WTC11 (cell line): ENCODE measurements at regions not wholly inside any gene's neighbourhood (a gene's known extent, or its start where the extent isn't known, plus 50 kb on each side); places are given as distances from the start of the nearest gene placed in this dataset.

Source experiments
- ATAC-seq: fragments of 200-7000 bp; cut with Tn5 transposase; 2 replicates; pipeline ENCODE4 v1.10.0; 2021; ENCODE audit warnings: mild to moderate bottlenecking, moderate library complexity
- CTCF ChIA-PET: fragments of 300-600 bp; sonication (Branson Sonifier 250); formaldehyde crosslinking; loops from one replicate; lab custom pipeline; 2021; ENCODE audit warnings: antibody characterized with exemption; lab: Charles Lee
- POLR2A ChIA-PET: fragments of 350-600 bp; sonication (Branson Sonifier 250); formaldehyde crosslinking; loops from one replicate; lab custom pipeline; 2021; ENCODE audit warnings: antibody characterized with exemption; lab: Charles Lee
- DNase-seq: peaks from one replicate; pipeline ENCODE4 v3.0.0; 2021; ENCODE audit warnings: low spot score
- H3K27ac Mint-ChIP-seq: 2 replicates; pipeline ENCODE4 v1.8.0; 2021; ENCODE audit warnings: mixed read lengths
- H3K27me3 Mint-ChIP-seq: 2 replicates; pipeline ENCODE4 v1.8.0; 2021; ENCODE audit warnings: low read depth, mild to moderate bottlenecking, moderate library complexity, mixed read lengths
- H3K36me3 Mint-ChIP-seq: 2 replicates; pipeline ENCODE4 v1.8.0; 2021; ENCODE audit warnings: mixed read lengths
- H3K4me1 Mint-ChIP-seq: 2 replicates; pipeline ENCODE4 v1.8.0; 2022; ENCODE audit warnings: mixed read lengths
- H3K4me3 Mint-ChIP-seq: 2 replicates; pipeline ENCODE4 v1.8.0; 2021; ENCODE audit warnings: mild to moderate bottlenecking, moderate library complexity, mixed read lengths
- H3K9me3 Mint-ChIP-seq: 2 replicates; pipeline ENCODE4 v1.8.0; 2021; ENCODE audit warnings: mixed read lengths
- CREM ChIP-seq: sonication (generic); formaldehyde crosslinking; IDR thresholded peaks from 2 replicates; pipeline ENCODE4 v1.8.1; 2022; ENCODE audit warnings: mild to moderate bottlenecking, missing genetic modification reagents, moderate library complexity
- ETV6 ChIP-seq: sonication (generic); formaldehyde crosslinking; IDR thresholded peaks from 2 replicates; pipeline ENCODE4 v1.8.1; 2022; ENCODE audit warnings: mild to moderate bottlenecking, missing genetic modification reagents
- FOXK1 ChIP-seq: sonication (generic); formaldehyde crosslinking; IDR thresholded peaks from 2 replicates; pipeline ENCODE4 v1.8.0; 2022; ENCODE audit warnings: mild to moderate bottlenecking, moderate library complexity, missing genetic modification reagents
- FOXP1 ChIP-seq: sonication (generic); formaldehyde crosslinking; IDR thresholded peaks from 2 replicates; pipeline ENCODE4 v1.8.0; 2022; ENCODE audit warnings: missing genetic modification reagents, mild to moderate bottlenecking, moderate library complexity, borderline replicate concordance
- NR1H2 ChIP-seq: sonication (generic); formaldehyde crosslinking; IDR thresholded peaks from 2 replicates; pipeline ENCODE4 v1.9.0; 2021; ENCODE audit warnings: mild to moderate bottlenecking, moderate library complexity, missing genetic modification reagents
- SP1 ChIP-seq: sonication (generic); formaldehyde crosslinking; conservative IDR thresholded peaks from 2 replicates; pipeline ENCODE4 v1.8.1; 2022; ENCODE audit warnings: missing genetic modification reagents
- ZBTB21 ChIP-seq: sonication (generic); formaldehyde crosslinking; IDR thresholded peaks from 2 replicates; pipeline ENCODE4 v1.8.1; 2023; ENCODE audit warnings: mild to moderate bottlenecking, missing genetic modification reagents, borderline replicate concordance
- ZNF138 ChIP-seq: sonication (generic); formaldehyde crosslinking; conservative IDR thresholded peaks from 2 replicates; pipeline ENCODE4 v1.8.1; 2022; ENCODE audit warnings: mild to moderate bottlenecking, moderate library complexity, missing genetic modification reagents
- TF ChIP-seq, protein P1 (sequence below): fragments of 200-600 bp; IDR thresholded peaks from 2 replicates; pipeline ENCODE4 v1.8.0; 2022; ENCODE audit warnings: antibody characterized with exemption
- TF ChIP-seq, protein P2 (sequence below): fragments of 250-450 bp; sonication (Bioruptor Pico); IDR thresholded peaks from 2 replicates; pipeline ENCODE4 v2.1.2; 2022; ENCODE audit warnings: mild to moderate bottlenecking, moderate library complexity
- TF ChIP-seq, protein P3 (sequence below): fragments of 250-450 bp; sonication (Bioruptor Pico); IDR thresholded peaks from 2 replicates; pipeline ENCODE4 v1.9.0; 2021; ENCODE audit warnings: mild to moderate bottlenecking
- TF ChIP-seq, protein P4 (sequence below): fragments of 250-450 bp; sonication (Bioruptor Pico); IDR thresholded peaks from 2 replicates; pipeline ENCODE4 v1.8.0; 2021; ENCODE audit warnings: mild to moderate bottlenecking
- TF ChIP-seq, protein P5 (sequence below): fragments of 250-450 bp; sonication (Bioruptor Pico); conservative IDR thresholded peaks from 2 replicates; pipeline ENCODE4 v1.9.0; 2021; ENCODE audit warnings: mild to moderate bottlenecking
- TF ChIP-seq, protein P6 (sequence below): sonication (generic); formaldehyde crosslinking; conservative IDR thresholded peaks from 2 replicates; pipeline ENCODE4 v1.8.1; 2023; ENCODE audit warnings: mild to moderate bottlenecking, low read depth, missing genetic modification reagents, moderate library complexity

DNA sequence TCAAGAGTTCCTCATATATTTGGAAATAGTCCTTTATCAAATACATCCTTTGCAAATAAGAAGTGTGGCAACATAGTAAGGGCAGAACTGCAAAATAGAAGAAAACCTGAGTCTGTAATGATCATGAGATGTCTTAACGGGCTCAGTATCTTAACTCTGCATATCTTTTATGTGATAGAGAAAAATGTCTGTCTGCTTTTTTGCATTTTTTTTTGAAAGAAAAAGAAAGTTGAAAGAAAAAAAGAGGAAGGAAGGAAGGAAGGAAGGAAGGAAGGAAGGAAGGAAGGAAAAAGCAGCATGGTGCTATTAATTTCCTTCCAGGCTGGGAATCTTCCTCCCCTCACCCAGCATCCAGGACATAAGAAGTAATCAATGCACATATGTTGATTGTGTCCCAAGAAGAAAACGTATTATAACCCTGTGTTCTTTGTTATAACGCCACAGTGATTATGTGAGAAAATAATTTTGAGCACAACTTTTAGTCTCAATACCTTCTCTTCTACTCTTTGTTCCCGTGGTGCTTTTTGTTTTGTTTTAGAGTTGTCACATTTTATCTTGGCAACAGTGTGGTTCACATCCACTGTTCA, 58.7 kb upstream of the PCSK2 start:
- no peak for ATAC-seq
- H3K27ac Mint-ChIP-seq = no peak overlapping the region
- ChIA-PET POLR2A (no interaction called here), CTCF (no interaction called here)
- H3K4me3 Mint-ChIP-seq = no peak overlapping the region
- no peaks in the 10 kb centered on the region for H3K9me3 Mint-ChIP-seq
- peaks cover 5% of the 10 kb centered on the region for H3K4me1 Mint-ChIP-seq
- TF ChIP-seq, protein P1, sequence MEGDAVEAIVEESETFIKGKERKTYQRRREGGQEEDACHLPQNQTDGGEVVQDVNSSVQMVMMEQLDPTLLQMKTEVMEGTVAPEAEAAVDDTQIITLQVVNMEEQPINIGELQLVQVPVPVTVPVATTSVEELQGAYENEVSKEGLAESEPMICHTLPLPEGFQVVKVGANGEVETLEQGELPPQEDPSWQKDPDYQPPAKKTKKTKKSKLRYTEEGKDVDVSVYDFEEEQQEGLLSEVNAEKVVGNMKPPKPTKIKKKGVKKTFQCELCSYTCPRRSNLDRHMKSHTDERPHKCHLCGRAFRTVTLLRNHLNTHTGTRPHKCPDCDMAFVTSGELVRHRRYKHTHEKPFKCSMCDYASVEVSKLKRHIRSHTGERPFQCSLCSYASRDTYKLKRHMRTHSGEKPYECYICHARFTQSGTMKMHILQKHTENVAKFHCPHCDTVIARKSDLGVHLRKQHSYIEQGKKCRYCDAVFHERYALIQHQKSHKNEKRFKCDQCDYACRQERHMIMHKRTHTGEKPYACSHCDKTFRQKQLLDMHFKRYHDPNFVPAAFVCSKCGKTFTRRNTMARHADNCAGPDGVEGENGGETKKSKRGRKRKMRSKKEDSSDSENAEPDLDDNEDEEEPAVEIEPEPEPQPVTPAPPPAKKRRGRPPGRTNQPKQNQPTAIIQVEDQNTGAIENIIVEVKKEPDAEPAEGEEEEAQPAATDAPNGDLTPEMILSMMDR = no peak
- no peaks in the 10 kb centered on the region for H3K27me3 Mint-ChIP-seq
- no peak for DNase-seq
- H3K36me3 Mint-ChIP-seq = no peaks in the 10 kb centered on the region

DNA sequence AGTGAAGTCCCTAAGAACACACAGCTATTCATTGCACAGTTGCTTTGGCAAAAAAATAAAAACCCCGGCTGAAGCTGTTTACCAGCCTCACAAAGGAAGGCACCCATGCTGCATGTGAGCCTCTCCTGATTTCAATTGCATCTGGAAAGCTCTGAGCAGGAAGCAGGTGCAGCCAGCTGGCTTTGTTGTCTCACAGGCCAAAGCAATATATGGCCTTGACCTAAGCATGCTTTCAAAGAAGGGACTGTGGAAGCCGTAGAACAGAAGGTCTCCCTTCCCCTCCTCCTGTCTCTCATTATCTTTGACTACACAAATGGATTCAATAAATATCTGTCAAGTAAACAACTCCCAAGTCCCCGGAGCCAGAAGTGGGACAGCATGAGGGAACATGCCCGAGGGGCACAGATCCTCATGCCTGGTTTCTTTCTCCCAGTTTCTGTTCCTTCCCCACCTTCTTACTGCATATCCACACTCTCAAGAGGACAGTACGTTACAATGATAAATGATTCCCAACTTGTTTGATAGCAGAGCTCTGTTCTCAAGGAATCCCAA, 57.2 kb upstream of the PCSK2 start:
- POLR2A ChIA-PET = no interaction called here
- H3K9me3 Mint-ChIP-seq = no peaks in the 10 kb centered on the region
- TF ChIP-seq, protein P2, sequence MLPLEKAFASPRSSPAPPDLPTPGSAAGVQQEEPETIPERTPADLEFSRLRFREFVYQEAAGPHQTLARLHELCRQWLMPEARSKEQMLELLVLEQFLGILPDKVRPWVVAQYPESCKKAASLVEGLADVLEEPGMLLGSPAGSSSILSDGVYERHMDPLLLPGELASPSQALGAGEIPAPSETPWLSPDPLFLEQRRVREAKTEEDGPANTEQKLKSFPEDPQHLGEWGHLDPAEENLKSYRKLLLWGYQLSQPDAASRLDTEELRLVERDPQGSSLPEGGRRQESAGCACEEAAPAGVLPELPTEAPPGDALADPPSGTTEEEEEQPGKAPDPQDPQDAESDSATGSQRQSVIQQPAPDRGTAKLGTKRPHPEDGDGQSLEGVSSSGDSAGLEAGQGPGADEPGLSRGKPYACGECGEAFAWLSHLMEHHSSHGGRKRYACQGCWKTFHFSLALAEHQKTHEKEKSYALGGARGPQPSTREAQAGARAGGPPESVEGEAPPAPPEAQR (CRISPR knock-in tag) = no peak
- no peaks in the 10 kb centered on the region; the same call in 1 of the 2 replicates for H3K27me3 Mint-ChIP-seq
- no peak overlapping the region for H3K27ac Mint-ChIP-seq
- CTCF ChIA-PET = no interaction called here
- ATAC-seq (no peak), DNase-seq (no peak)
- H3K4me1 Mint-ChIP-seq = peaks cover 5% of the 10 kb centered on the region
- no peaks in the 10 kb centered on the region for H3K36me3 Mint-ChIP-seq
- H3K4me3 Mint-ChIP-seq = no peak overlapping the region

DNA sequence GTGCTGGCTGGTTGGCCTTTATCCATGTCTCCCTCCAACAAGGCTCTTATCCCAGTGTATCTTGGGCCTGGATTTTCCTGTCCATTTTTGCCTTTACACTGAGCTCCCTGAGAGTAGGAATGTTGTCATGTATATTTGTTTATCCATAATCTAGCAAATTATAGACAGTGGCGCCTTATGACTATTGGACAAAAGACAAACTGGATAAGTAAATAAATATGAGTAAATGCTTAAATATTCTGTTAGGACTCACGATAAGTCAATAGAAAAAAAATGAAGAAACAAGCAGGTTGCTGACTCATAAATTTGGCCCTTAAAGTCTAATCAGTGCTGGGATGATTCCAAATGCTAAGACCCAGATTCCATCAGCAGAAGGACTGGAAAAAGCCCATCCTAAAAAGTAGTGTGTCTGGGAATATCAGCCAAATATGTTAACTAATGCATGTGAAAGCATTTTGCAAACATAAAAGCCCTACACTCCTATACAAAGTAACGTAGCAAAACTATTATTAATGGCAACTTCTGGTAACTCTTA, 55.0 kb upstream of the PCSK2 start:
- no peaks in the 10 kb centered on the region; the same call in 1 of the 2 replicates for H3K27me3 Mint-ChIP-seq
- H3K4me3 Mint-ChIP-seq = no peak overlapping the region
- no peak overlapping the region for H3K27ac Mint-ChIP-seq
- POLR2A ChIA-PET = no interaction called here
- no peaks in the 10 kb centered on the region for H3K36me3 Mint-ChIP-seq
- ATAC-seq (no peak), DNase-seq (no peak)
- peaks cover 7% of the 10 kb centered on the region for H3K4me1 Mint-ChIP-seq
- no peaks in the 10 kb centered on the region for H3K9me3 Mint-ChIP-seq
- CTCF ChIA-PET = interaction anchor here (1.1 kb wide), 1 partner anchor 350 kb away, joined by 3 read pairs; no protein-coding TSS in a partner anchor
- TF ChIP-seq ZBTB21 (CRISPR knock-in tag) = no peak
- no peak for TF ChIP-seq SP1
- TF ChIP-seq NR1H2 (CRISPR knock-in tag) = no peak
- TF ChIP-seq, protein P3, sequence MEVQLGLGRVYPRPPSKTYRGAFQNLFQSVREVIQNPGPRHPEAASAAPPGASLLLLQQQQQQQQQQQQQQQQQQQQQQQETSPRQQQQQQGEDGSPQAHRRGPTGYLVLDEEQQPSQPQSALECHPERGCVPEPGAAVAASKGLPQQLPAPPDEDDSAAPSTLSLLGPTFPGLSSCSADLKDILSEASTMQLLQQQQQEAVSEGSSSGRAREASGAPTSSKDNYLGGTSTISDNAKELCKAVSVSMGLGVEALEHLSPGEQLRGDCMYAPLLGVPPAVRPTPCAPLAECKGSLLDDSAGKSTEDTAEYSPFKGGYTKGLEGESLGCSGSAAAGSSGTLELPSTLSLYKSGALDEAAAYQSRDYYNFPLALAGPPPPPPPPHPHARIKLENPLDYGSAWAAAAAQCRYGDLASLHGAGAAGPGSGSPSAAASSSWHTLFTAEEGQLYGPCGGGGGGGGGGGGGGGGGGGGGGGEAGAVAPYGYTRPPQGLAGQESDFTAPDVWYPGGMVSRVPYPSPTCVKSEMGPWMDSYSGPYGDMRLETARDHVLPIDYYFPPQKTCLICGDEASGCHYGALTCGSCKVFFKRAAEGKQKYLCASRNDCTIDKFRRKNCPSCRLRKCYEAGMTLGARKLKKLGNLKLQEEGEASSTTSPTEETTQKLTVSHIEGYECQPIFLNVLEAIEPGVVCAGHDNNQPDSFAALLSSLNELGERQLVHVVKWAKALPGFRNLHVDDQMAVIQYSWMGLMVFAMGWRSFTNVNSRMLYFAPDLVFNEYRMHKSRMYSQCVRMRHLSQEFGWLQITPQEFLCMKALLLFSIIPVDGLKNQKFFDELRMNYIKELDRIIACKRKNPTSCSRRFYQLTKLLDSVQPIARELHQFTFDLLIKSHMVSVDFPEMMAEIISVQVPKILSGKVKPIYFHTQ (CRISPR knock-in tag) = no peak
- TF ChIP-seq, protein P4, sequence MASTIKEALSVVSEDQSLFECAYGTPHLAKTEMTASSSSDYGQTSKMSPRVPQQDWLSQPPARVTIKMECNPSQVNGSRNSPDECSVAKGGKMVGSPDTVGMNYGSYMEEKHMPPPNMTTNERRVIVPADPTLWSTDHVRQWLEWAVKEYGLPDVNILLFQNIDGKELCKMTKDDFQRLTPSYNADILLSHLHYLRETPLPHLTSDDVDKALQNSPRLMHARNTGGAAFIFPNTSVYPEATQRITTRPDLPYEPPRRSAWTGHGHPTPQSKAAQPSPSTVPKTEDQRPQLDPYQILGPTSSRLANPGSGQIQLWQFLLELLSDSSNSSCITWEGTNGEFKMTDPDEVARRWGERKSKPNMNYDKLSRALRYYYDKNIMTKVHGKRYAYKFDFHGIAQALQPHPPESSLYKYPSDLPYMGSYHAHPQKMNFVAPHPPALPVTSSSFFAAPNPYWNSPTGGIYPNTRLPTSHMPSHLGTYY (CRISPR knock-in tag) = no peak
- TF ChIP-seq, protein P5, sequence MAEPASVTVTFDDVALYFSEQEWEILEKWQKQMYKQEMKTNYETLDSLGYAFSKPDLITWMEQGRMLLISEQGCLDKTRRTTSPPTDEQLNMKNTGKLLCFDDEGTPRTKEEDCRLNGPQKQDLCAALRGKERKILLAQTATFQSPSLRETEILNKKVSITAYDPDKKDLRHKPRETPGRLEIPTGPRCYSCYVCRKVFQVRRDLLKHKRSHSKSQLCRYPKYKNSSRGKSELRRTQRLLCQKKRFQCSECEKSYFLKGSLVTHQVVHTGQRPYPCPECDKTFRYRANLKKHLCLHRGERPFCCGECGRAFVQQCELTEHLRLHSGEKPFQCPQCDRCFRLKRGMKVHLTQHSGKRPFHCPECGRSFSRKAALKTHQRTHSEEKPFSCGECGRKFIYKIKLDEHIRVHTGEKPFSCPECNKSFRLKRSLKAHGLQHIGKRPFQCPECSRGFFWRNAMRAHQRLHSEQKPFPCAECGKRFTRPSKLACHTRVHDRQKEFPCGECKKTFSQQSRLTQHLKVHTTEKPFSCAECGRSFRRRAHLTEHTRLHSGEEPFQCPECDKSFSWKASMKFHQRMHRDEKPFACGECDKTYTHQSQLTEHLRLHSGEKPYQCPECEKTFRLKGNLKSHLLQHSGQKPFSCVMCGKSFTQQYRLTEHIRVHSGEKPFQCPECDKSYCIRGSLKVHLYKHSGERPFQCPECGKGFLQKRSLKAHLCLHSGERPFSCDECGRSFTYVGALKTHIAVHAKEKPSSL = no peak
- TF ChIP-seq, protein P6, sequence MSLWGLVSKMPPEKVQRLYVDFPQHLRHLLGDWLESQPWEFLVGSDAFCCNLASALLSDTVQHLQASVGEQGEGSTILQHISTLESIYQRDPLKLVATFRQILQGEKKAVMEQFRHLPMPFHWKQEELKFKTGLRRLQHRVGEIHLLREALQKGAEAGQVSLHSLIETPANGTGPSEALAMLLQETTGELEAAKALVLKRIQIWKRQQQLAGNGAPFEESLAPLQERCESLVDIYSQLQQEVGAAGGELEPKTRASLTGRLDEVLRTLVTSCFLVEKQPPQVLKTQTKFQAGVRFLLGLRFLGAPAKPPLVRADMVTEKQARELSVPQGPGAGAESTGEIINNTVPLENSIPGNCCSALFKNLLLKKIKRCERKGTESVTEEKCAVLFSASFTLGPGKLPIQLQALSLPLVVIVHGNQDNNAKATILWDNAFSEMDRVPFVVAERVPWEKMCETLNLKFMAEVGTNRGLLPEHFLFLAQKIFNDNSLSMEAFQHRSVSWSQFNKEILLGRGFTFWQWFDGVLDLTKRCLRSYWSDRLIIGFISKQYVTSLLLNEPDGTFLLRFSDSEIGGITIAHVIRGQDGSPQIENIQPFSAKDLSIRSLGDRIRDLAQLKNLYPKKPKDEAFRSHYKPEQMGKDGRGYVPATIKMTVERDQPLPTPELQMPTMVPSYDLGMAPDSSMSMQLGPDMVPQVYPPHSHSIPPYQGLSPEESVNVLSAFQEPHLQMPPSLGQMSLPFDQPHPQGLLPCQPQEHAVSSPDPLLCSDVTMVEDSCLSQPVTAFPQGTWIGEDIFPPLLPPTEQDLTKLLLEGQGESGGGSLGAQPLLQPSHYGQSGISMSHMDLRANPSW (CRISPR knock-in tag) = no peak
- TF ChIP-seq, protein P1 = no peak
- no peak for TF ChIP-seq ETV6 (CRISPR knock-in tag)
- no peak for TF ChIP-seq FOXK1 (CRISPR knock-in tag)
- no peak for TF ChIP-seq CREM (CRISPR knock-in tag)
- TF ChIP-seq ZNF138 (CRISPR knock-in tag) = no peak
- TF ChIP-seq FOXP1 (CRISPR knock-in tag) = no peak
